ENCODE measurements at regions not wholly inside any gene's neighbourhood (a gene's known extent, or its start where the extent isn't known, plus 50 kb on each side); places are given as distances from the start of the nearest gene placed in this dataset.

DNA sequence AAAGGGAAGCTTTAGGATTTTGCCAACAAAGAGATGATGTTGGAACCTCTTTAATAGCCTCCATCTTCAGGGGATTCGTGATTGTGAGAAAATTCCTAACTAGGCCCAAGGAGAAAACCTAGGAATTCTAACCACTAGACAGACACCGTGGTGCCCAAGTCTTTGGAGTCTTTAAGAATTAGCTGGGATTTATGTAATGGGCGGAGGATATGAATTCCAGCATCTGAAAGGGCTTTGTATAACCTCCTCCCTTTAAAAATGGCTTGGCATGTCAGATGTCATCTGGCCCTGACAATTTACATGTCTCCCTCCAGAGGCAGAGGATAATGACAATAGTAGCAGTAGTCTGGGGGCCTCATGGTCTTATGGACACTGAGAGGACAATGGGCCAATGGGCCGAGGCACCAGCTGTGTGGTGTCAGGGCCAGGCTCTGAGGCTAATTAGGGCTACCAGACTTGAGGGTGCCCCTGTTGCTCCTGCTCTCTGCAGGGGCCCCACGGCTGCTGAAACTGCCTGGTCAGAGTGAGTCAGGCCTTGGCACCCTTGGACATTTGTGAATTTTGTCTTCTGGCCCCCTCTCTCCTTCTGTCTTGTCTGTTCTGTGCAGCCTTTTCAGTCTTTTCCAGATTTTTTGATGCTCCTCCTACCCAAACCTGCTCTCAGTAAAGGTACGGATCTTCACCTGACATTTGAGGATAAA, 113.9 kb downstream of the EDN1 start:
- DNase-seq, result no peak
- no peak overlapping the region for H3K27ac Mint-ChIP-seq (ENCODE audit: unreplicated experiment)
- H3K4me1 Mint-ChIP-seq (ENCODE audit: low read depth, unreplicated experiment), result no peaks in the 10 kb centered on the region
- BruUV-seq (replicated peaks), result no TSS peak
- H3K36me3 Mint-ChIP-seq (ENCODE audit: insufficient read depth, unreplicated experiment), result no peaks in the 10 kb centered on the region
- CTCF ChIA-PET, result no interaction called here
- no peaks in the 10 kb centered on the region for H3K9me3 Mint-ChIP-seq (ENCODE audit: low read depth, unreplicated experiment)
- TF ChIP-seq, protein P1, sequence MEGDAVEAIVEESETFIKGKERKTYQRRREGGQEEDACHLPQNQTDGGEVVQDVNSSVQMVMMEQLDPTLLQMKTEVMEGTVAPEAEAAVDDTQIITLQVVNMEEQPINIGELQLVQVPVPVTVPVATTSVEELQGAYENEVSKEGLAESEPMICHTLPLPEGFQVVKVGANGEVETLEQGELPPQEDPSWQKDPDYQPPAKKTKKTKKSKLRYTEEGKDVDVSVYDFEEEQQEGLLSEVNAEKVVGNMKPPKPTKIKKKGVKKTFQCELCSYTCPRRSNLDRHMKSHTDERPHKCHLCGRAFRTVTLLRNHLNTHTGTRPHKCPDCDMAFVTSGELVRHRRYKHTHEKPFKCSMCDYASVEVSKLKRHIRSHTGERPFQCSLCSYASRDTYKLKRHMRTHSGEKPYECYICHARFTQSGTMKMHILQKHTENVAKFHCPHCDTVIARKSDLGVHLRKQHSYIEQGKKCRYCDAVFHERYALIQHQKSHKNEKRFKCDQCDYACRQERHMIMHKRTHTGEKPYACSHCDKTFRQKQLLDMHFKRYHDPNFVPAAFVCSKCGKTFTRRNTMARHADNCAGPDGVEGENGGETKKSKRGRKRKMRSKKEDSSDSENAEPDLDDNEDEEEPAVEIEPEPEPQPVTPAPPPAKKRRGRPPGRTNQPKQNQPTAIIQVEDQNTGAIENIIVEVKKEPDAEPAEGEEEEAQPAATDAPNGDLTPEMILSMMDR (IDR thresholded peaks at IDR 0.05; ENCODE audit: unreplicated experiment), result no peak
- H3K27me3 Mint-ChIP-seq (ENCODE audit: unreplicated experiment), result no peaks in the 10 kb centered on the region
- intact Hi-C loops (cut with micrococcal nuclease; ENCODE audit: unreplicated experiment), result no loop called here
- no peak overlapping the region for H3K4me3 Mint-ChIP-seq (ENCODE audit: low read depth, unreplicated experiment)

DNA sequence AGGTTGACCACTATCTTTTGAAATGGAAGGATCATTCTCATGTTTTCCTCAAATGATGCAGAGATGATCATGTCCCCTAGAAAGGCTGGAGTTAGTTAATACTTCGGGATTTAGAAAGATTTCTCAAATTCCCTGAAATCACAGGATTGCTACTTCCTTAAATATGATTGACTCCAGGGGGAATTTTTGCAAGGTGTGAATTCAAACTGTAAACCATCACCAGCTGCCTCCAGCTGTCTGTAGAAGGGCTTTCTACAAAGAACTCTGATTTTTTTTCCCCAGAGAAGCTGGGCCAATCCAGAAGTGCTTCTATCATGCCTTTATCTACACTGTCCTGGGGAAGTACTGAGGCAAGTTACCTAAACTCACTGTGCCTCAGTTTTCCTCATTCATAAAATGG, 114.5 kb downstream of the EDN1 start:
- Mint-ChIP-seq H3K27me3 (ENCODE audit: unreplicated experiment) (no peaks in the 10 kb centered on the region), H3K27ac (ENCODE audit: unreplicated experiment) (no peak overlapping the region), H3K4me1 (ENCODE audit: low read depth, unreplicated experiment) (no peaks in the 10 kb centered on the region), H3K4me3 (ENCODE audit: low read depth, unreplicated experiment) (no peak overlapping the region), H3K9me3 (ENCODE audit: low read depth, unreplicated experiment) (no peaks in the 10 kb centered on the region), H3K36me3 (ENCODE audit: insufficient read depth, unreplicated experiment) (no peaks in the 10 kb centered on the region)
- intact Hi-C loops (cut with micrococcal nuclease; ENCODE audit: unreplicated experiment), result no loop called here
- no peak for DNase-seq
- TF ChIP-seq, protein P1 (IDR thresholded peaks at IDR 0.05; ENCODE audit: unreplicated experiment), result no peak
- CTCF ChIA-PET, result no interaction called here
- no TSS peak for BruUV-seq (replicated peaks)

DNA sequence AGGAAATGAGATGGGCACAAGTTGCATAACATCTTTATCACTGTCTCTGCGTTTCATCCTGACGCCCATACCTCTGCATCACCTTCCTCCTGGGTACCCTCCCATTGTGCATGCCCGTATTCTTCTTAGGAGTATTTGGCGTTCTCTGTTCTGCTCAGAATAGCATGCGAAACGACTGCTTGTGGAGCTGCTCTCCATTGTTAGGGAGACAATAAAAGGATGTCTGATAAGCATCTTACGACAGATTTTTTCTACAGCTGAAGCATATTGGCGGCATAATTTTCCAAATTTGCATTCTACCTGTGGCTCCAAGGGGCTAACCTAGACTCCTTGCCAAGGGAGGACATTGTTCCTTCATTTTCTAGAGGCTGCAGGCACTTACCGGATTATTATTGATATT, 118.6 kb downstream of the EDN1 start:
- Mint-ChIP-seq H3K36me3 (ENCODE audit: insufficient read depth, unreplicated experiment) (no peaks in the 10 kb centered on the region), H3K4me1 (ENCODE audit: low read depth, unreplicated experiment) (no peaks in the 10 kb centered on the region), H3K27ac (ENCODE audit: unreplicated experiment) (no peak overlapping the region), H3K27me3 (ENCODE audit: unreplicated experiment) (no peaks in the 10 kb centered on the region), H3K4me3 (ENCODE audit: low read depth, unreplicated experiment) (no peak overlapping the region), H3K9me3 (ENCODE audit: low read depth, unreplicated experiment) (no peaks in the 10 kb centered on the region)
- no TSS peak for BruUV-seq (replicated peaks)
- TF ChIP-seq, protein P1 (IDR thresholded peaks at IDR 0.05; ENCODE audit: unreplicated experiment), result no peak
- CTCF ChIA-PET, result no interaction called here
- intact Hi-C loops (cut with micrococcal nuclease; ENCODE audit: unreplicated experiment), result no loop called here
- no peak for DNase-seq

DNA sequence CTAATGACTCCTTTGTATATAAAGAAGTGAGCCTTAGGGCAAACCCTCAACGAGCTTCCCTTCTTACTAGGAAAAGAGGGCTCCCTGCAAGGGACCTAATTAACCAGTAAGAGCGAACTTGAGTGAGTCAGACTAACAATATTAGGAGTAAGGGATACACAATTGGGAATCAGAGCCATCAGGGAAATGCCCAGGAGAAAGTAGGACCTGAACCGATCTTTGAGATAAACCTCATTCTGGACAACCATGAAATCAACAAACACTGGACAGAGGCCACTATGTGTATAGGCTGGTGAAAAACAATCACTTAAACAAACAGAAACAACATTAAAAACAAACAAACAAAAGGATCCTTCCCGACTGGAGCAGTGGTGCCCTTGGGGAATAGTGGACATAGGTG, 120.8 kb downstream of the EDN1 start:
- H3K9me3 Mint-ChIP-seq (ENCODE audit: low read depth, unreplicated experiment), result no peaks in the 10 kb centered on the region
- intact Hi-C loops (cut with micrococcal nuclease; ENCODE audit: unreplicated experiment), result no loop called here
- H3K27me3 Mint-ChIP-seq (ENCODE audit: unreplicated experiment), result no peaks in the 10 kb centered on the region
- TF ChIP-seq, protein P1 (IDR thresholded peaks at IDR 0.05; ENCODE audit: unreplicated experiment), result no peak
- H3K36me3 Mint-ChIP-seq (ENCODE audit: insufficient read depth, unreplicated experiment), result no peaks in the 10 kb centered on the region
- no peak overlapping the region for H3K27ac Mint-ChIP-seq (ENCODE audit: unreplicated experiment)
- CTCF ChIA-PET, result no interaction called here
- BruUV-seq (replicated peaks), result no TSS peak
- no peak overlapping the region for H3K4me3 Mint-ChIP-seq (ENCODE audit: low read depth, unreplicated experiment)
- no peak for DNase-seq
- no peaks in the 10 kb centered on the region for H3K4me1 Mint-ChIP-seq (ENCODE audit: low read depth, unreplicated experiment)

All from Calu3 (cell line).